ENCODE measurements at regions not wholly inside any gene's neighbourhood (a gene's known extent, or its start where the extent isn't known, plus 50 kb on each side); places are given as distances from the start of the nearest gene placed in this dataset.

GRCh38 chr12:98425859-98426258 is 89.5 kb upstream of the TMPO start:
- Histone ChIP-seq H3K27me3 (ENCODE audit: insufficient read depth, low read depth, low read length) (no peaks in the 10 kb centered on the region), H3K4me3 (ENCODE audit: low read length) (no peak overlapping the region), H3K27ac (ENCODE audit: low read length) (no peak overlapping the region), H3K36me3 (ENCODE audit: insufficient read depth, low read length) (no peaks in the 10 kb centered on the region), H3K4me2 (ENCODE audit: low read length) (no peak overlapping the region), H2AFZ (ENCODE audit: low read depth, low read length) (no peak overlapping the region), H4K20me1 (ENCODE audit: insufficient read depth) (no peaks in the 10 kb centered on the region), H3K9me2 (ENCODE audit: insufficient read depth, low read length) (no peaks in the 10 kb centered on the region), H3K9me3 (ENCODE audit: low read length) (no peaks in the 10 kb centered on the region), H3K79me2 (replicated peaks; ENCODE audit: insufficient read depth, low read length) (no peaks in the 10 kb centered on the region), H3F3A (ENCODE audit: insufficient read depth, low read length, poor library complexity, severe bottlenecking) (no peaks in the 10 kb centered on the region), H3K9ac (ENCODE audit: low read length) (no peak overlapping the region)
- no peak for TF ChIP-seq CTCF (IDR thresholded peaks at IDR 0.05; ENCODE audit: poor library complexity, severe bottlenecking)
- TF ChIP-seq EP300 (conservative IDR thresholded peaks at IDR 0.05; ENCODE audit: poor library complexity, severe bottlenecking): no peak
- TF ChIP-seq, protein P1, sequence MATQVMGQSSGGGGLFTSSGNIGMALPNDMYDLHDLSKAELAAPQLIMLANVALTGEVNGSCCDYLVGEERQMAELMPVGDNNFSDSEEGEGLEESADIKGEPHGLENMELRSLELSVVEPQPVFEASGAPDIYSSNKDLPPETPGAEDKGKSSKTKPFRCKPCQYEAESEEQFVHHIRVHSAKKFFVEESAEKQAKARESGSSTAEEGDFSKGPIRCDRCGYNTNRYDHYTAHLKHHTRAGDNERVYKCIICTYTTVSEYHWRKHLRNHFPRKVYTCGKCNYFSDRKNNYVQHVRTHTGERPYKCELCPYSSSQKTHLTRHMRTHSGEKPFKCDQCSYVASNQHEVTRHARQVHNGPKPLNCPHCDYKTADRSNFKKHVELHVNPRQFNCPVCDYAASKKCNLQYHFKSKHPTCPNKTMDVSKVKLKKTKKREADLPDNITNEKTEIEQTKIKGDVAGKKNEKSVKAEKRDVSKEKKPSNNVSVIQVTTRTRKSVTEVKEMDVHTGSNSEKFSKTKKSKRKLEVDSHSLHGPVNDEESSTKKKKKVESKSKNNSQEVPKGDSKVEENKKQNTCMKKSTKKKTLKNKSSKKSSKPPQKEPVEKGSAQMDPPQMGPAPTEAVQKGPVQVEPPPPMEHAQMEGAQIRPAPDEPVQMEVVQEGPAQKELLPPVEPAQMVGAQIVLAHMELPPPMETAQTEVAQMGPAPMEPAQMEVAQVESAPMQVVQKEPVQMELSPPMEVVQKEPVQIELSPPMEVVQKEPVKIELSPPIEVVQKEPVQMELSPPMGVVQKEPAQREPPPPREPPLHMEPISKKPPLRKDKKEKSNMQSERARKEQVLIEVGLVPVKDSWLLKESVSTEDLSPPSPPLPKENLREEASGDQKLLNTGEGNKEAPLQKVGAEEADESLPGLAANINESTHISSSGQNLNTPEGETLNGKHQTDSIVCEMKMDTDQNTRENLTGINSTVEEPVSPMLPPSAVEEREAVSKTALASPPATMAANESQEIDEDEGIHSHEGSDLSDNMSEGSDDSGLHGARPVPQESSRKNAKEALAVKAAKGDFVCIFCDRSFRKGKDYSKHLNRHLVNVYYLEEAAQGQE (IDR thresholded peaks at IDR 0.05; ENCODE audit: borderline replicate concordance): no peak
- TF ChIP-seq RAD21 (conservative IDR thresholded peaks at IDR 0.05): no peak
- no peak for TF ChIP-seq POLR2AphosphoS5 (IDR thresholded peaks at IDR 0.05)
- no peak for TF ChIP-seq MXI1 (conservative IDR thresholded peaks at IDR 0.05; ENCODE audit: poor library complexity, severe bottlenecking)
- TF ChIP-seq SMC3 (conservative IDR thresholded peaks at IDR 0.05; ENCODE audit: poor library complexity): no peak
- no peak for TF ChIP-seq TAF1 (IDR thresholded peaks at IDR 0.05; ENCODE audit: low read depth)
- no peak for TF ChIP-seq EZH2 (IDR thresholded peaks at IDR 0.05; ENCODE audit: borderline replicate concordance, insufficient read depth, low read length, poor library complexity, severe bottlenecking)

GRCh38 chr12:98431089-98431488 is 84.3 kb upstream of the TMPO start:
- no peak overlapping the region for H3K4me2 ChIP-seq (ENCODE audit: low read length)
- TF ChIP-seq, protein P1 (IDR thresholded peaks at IDR 0.05; ENCODE audit: borderline replicate concordance): no peak
- TF ChIP-seq CTCF (IDR thresholded peaks at IDR 0.05; ENCODE audit: poor library complexity, severe bottlenecking): no peak
- no peak for TF ChIP-seq RAD21 (conservative IDR thresholded peaks at IDR 0.05)
- no peak for TF ChIP-seq MXI1 (conservative IDR thresholded peaks at IDR 0.05; ENCODE audit: poor library complexity, severe bottlenecking)
- no peak for TF ChIP-seq TAF1 (IDR thresholded peaks at IDR 0.05; ENCODE audit: low read depth)
- TF ChIP-seq EP300 (conservative IDR thresholded peaks at IDR 0.05; ENCODE audit: poor library complexity, severe bottlenecking): no peak
- TF ChIP-seq SMC3 (conservative IDR thresholded peaks at IDR 0.05; ENCODE audit: poor library complexity): no peak
- TF ChIP-seq EZH2 (IDR thresholded peaks at IDR 0.05; ENCODE audit: borderline replicate concordance, insufficient read depth, low read length, poor library complexity, severe bottlenecking): no peak
- no peak for TF ChIP-seq POLR2AphosphoS5 (IDR thresholded peaks at IDR 0.05)
- H3K4me3 ChIP-seq (ENCODE audit: low read length): no peak overlapping the region
- no peaks in the 10 kb centered on the region for H3K27me3 ChIP-seq (ENCODE audit: insufficient read depth, low read depth, low read length)
- H3K9me2 ChIP-seq (ENCODE audit: insufficient read depth, low read length): no peaks in the 10 kb centered on the region
- H2AFZ ChIP-seq (ENCODE audit: low read depth, low read length): no peak overlapping the region
- no peak overlapping the region for H3K9ac ChIP-seq (ENCODE audit: low read length)
- no peaks in the 10 kb centered on the region for H3F3A ChIP-seq (ENCODE audit: insufficient read depth, low read length, poor library complexity, severe bottlenecking)
- no peaks in the 10 kb centered on the region for H3K79me2 ChIP-seq (replicated peaks; ENCODE audit: insufficient read depth, low read length)
- no peaks in the 10 kb centered on the region for H3K9me3 ChIP-seq (ENCODE audit: low read length)
- H4K20me1 ChIP-seq (ENCODE audit: insufficient read depth): no peaks in the 10 kb centered on the region
- no peaks in the 10 kb centered on the region for H3K36me3 ChIP-seq (ENCODE audit: insufficient read depth, low read length)
- no peak overlapping the region for H3K27ac ChIP-seq (ENCODE audit: low read length)

All from neural cell (in vitro differentiated cells).